Stomach (tissue), 8 donors: ENCODE measurements at regions not wholly inside any gene's neighbourhood (a gene's known extent, or its start where the extent isn't known, plus 50 kb on each side); places are given as distances from the start of the nearest gene placed in this dataset.

Experiments used
- DNase-seq, 2 donors: peaks; one replicate each; pipeline versions ENCODE4 v3.0.0 to v3.0.0-alpha.2; 2013 to 2019
- H3K27ac ChIP-seq, 5 donors: fragments of 200-600 bp in 4 of 5; sonication (generic) in 4 of 5; one replicate each; pipeline ENCODE4 v1.5.1; 2013 to 2019; ENCODE audit warnings: mild to moderate bottlenecking in 1 of 5, moderate library complexity in 1 of 5
- H3K27me3 ChIP-seq, 3 donors: fragments of 200-600 bp; sonication (generic); one replicate each; pipeline ENCODE4 v1.5.1; 2017 to 2019; ENCODE audit warnings: mixed run types in 1 of 3
- H3K36me3 ChIP-seq, 4 donors: fragments of 200-600 bp; sonication (generic); 1 replicate in 3 of 4; 2 replicates in 1 of 4; pipeline ENCODE4 v1.5.1; 2016 to 2019
- H3K4me1 ChIP-seq, 4 donors: fragments of 200-600 bp; sonication (generic); one replicate each; pipeline ENCODE4 v1.5.1; 2016 to 2019
- H3K4me3 ChIP-seq, 4 donors: fragments of 200-600 bp; sonication (generic) in 3 of 4; one replicate each; pipeline ENCODE4 v1.5.1; 2016 to 2019; ENCODE audit warnings: mild to moderate bottlenecking in 1 of 4
- H3K9me3 ChIP-seq, 4 donors: fragments of 200-600 bp; sonication (generic); one replicate each; pipeline ENCODE4 v1.5.1; 2016 to 2019
- CTCF ChIP-seq, 7 experiments: fragments of 450-650 bp in 4 of 7; fragments of 200-600 bp in 3 of 7; sonication (generic) in 3 of 7; IDR thresholded peaks; one replicate each; pipeline ENCODE4 v1.5.1; 2016 to 2019; ENCODE audit warnings: antibody characterized with exemption in 7 of 7, control low read depth in 2 of 7, mild to moderate bottlenecking in 1 of 7
- EP300 ChIP-seq: sonication (generic); formaldehyde crosslinking; IDR thresholded peaks from one replicate; pipeline ENCODE4 v1.6.1; 2017; ENCODE audit warnings: antibody characterized with exemption
- POLR2A ChIP-seq, 4 donors: fragments of 450-650 bp; IDR thresholded peaks; one replicate each; pipeline ENCODE4 v1.6.1; 2016; ENCODE audit warnings: antibody characterized with exemption in 4 of 4, control low read depth in 2 of 4, mild to moderate bottlenecking in 1 of 4, moderate library complexity in 1 of 4
- POLR2AphosphoS5 ChIP-seq, 3 donors: sonication (generic); formaldehyde crosslinking; IDR thresholded peaks; one replicate each; pipeline ENCODE4 v1.6.1; 2016; ENCODE audit warnings: antibody characterized with exemption in 3 of 3
- WGBS, 5 donors: extraction: QIAGEN DNeasy Blood & Tissue Kit in 3 of 5; methylation state at CpG; one replicate each; pipeline versions ENCODE4 v1.1.5 to v1.1.7; 2013 to 2018; 5-methylcytosine and 5-hydroxymethylcytosine counted together
- intact Hi-C: fragments of 100-400 bp; cut with DNase I; formaldehyde crosslinking; loops from one replicate; pipeline ENCODE4 v1.15.1; 2023; ENCODE audit warnings: low total_unique reads
- donor health status: healthy with polysubstance abuse.
- donor health status: Bipolar disorder and iron deficiency.
- donor health status: healthy.

- Histone ChIP-seq H3K9me3 (no peaks in the 10 kb centered on the region), H3K4me3 (no peak overlapping the region), H3K27ac (peak overlapping the region in 1 of 5 donors; percentile 6), H3K4me1 (peaks cover 0 to 7% (median under 1%) of the 10 kb centered on the region in 4 donors), H3K36me3 (peaks cover 39 to 92% (median 83%) of the 10 kb centered on the region in 4 donors), H3K27me3 (no peaks in the 10 kb centered on the region)
- no peak for DNase-seq
- TF ChIP-seq POLR2AphosphoS5 (IDR thresholded peaks at IDR 0.05) (no peak), POLR2A (IDR thresholded peaks at IDR 0.05) (no peak), CTCF (IDR thresholded peaks at IDR 0.05) (no peak), EP300 (no peak)
- WGBS, 5 donors: 54 to 74% (median 57%) methylated on average over 6 of the region's 6 CpGs
- intact Hi-C loops: no loop called here
These were observed 65.7 kb upstream of the MORC3 start for GRCh38 chr21:36254106-36254941.

GRCh38 chr21:36255663-36256062 lies 64.3 kb upstream of the MORC3 start:
- 91 to 98% (median 94%) methylated on average over 5 of the region's 5 CpGs for WGBS, 5 donors
- intact Hi-C loops: no loop called here
- no peaks in the 10 kb centered on the region for H3K27me3 ChIP-seq
- no peak overlapping the region for H3K27ac ChIP-seq
- no peak overlapping the region for H3K4me3 ChIP-seq
- H3K9me3 ChIP-seq: no peaks in the 10 kb centered on the region
- DNase-seq: no peak
- peaks cover 33 to 79% (median 69%) of the 10 kb centered on the region in 4 donors for H3K36me3 ChIP-seq
- no peak for TF ChIP-seq POLR2AphosphoS5 (IDR thresholded peaks at IDR 0.05)
- TF ChIP-seq EP300: no peak
- TF ChIP-seq CTCF (IDR thresholded peaks at IDR 0.05): no peak
- TF ChIP-seq POLR2A (IDR thresholded peaks at IDR 0.05): no peak
- peaks cover 0 to 17% (median 7%) of the 10 kb centered on the region in 4 donors for H3K4me1 ChIP-seq

GRCh38 chr21:36257657-36258056 lies 62.3 kb upstream of the MORC3 start:
- 6 to 98% (median 53%) methylated on average over 1 of the region's 1 CpG for WGBS, 5 donors
- Histone ChIP-seq H3K36me3 (peaks cover 23 to 73% (median 64%) of the 10 kb centered on the region in 4 donors), H3K27ac (no peak overlapping the region), H3K9me3 (no peaks in the 10 kb centered on the region), H3K27me3 (no peaks in the 10 kb centered on the region), H3K4me1 (peaks cover 0 to 22% (median 7%) of the 10 kb centered on the region in 4 donors), H3K4me3 (no peak overlapping the region)
- intact Hi-C loops: no loop called here
- no peak for DNase-seq
- TF ChIP-seq CTCF (IDR thresholded peaks at IDR 0.05): no peak
- TF ChIP-seq POLR2A (IDR thresholded peaks at IDR 0.05): no peak
- no peak for TF ChIP-seq POLR2AphosphoS5 (IDR thresholded peaks at IDR 0.05)
- TF ChIP-seq EP300: no peak

GRCh38 chr21:36260030-36260787 lies 59.8 kb upstream of the MORC3 start:
- Histone ChIP-seq H3K9me3 (no peaks in the 10 kb centered on the region), H3K36me3 (peaks cover 14 to 74% (median 60%) of the 10 kb centered on the region in 4 donors), H3K4me1 (peaks cover 0 to 15% (median 7%) of the 10 kb centered on the region in 4 donors), H3K27me3 (no peaks in the 10 kb centered on the region), H3K4me3 (peak overlapping the region; percentile 38 to 43 (median 42)), H3K27ac (peak overlapping the region; percentile 57 to 86 (median 83))
- intact Hi-C loops: no loop called here
- peak; percentile 33 to 89 for DNase-seq
- TF ChIP-seq EP300 (no peak), CTCF (IDR thresholded peaks at IDR 0.05) (peak in 5 of 7 experiments; percentile 49 to 87 (median 78)), POLR2AphosphoS5 (IDR thresholded peaks at IDR 0.05) (peak in 1 of 3 donors; percentile 37)
- WGBS, 5 donors: 39 to 42% (median 41%) methylated on average over 10 of the region's 10 CpGs
